Fibroblast of villous mesenchyme (primary cell): ENCODE measurements at regions not wholly inside any gene's neighbourhood (a gene's known extent, or its start where the extent isn't known, plus 50 kb on each side); places are given as distances from the start of the nearest gene placed in this dataset.
"Not testable (repeated sequence)": the region's sequence is repeated elsewhere in the genome, so short reads cannot be mapped to it uniquely, and the experiment has no call there.

Experiments used
- DNase-seq: peaks from one replicate; pipeline ENCODE4 v3.0.0-alpha.2; 2010; ENCODE audit warnings: low read depth
- H3K4me3 ChIP-seq: 2 replicates; pipeline ENCODE4 v1.5.1; 2011; ENCODE audit warnings: low read depth, mild to moderate bottlenecking, low read length
- TF ChIP-seq, protein P1 (sequence below): IDR thresholded peaks from 2 replicates; pipeline ENCODE4 v1.5.1; 2012; ENCODE audit warnings: low read depth, mild to moderate bottlenecking, low read length; ENCODE audit not compliant: insufficient read depth

DNA sequence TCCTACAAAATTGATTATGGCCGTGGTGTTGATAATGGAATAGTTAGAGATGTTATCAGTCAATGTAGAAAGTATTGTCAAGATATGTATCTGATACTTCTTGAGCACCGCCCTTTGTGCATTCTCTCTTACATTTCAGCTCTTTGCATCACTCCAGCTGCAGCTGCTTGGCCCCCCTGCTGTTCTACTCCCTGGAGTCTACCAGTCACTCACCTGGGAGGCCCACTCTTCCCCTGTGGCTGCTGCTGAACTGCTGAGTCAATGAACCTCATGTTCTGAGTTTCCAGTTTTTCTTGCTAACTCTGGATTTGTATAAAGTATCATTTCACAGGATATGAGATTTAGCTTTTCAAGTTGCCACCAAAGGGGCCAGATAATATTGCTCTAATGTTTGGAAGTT is 312.8 kb upstream of the SLC16A7 start:
- no peak overlapping the region for H3K4me3 ChIP-seq
- TF ChIP-seq, protein P1, sequence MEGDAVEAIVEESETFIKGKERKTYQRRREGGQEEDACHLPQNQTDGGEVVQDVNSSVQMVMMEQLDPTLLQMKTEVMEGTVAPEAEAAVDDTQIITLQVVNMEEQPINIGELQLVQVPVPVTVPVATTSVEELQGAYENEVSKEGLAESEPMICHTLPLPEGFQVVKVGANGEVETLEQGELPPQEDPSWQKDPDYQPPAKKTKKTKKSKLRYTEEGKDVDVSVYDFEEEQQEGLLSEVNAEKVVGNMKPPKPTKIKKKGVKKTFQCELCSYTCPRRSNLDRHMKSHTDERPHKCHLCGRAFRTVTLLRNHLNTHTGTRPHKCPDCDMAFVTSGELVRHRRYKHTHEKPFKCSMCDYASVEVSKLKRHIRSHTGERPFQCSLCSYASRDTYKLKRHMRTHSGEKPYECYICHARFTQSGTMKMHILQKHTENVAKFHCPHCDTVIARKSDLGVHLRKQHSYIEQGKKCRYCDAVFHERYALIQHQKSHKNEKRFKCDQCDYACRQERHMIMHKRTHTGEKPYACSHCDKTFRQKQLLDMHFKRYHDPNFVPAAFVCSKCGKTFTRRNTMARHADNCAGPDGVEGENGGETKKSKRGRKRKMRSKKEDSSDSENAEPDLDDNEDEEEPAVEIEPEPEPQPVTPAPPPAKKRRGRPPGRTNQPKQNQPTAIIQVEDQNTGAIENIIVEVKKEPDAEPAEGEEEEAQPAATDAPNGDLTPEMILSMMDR = no peak
- DNase-seq = no peak

DNA sequence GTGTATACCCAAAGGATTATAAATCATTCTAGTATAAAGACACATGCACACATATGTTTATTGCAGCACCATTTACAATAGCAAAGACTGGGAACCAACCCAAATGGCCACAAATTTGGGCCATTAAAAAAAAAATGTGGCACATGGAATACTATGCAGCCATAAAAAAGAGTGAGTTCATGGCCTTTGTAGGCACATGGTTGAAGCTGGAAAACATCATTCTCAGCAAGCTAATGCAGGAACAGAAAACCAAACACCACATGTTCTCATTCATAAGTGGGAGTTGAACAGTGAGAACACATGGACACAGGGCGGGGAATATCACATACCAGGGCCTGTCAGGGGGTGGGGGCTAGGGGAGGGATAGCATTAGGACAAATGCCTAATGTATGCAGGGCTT is 322.3 kb upstream of the SLC16A7 start:
- not testable (repeated sequence) for DNase-seq, H3K4me3 ChIP-seq

DNA sequence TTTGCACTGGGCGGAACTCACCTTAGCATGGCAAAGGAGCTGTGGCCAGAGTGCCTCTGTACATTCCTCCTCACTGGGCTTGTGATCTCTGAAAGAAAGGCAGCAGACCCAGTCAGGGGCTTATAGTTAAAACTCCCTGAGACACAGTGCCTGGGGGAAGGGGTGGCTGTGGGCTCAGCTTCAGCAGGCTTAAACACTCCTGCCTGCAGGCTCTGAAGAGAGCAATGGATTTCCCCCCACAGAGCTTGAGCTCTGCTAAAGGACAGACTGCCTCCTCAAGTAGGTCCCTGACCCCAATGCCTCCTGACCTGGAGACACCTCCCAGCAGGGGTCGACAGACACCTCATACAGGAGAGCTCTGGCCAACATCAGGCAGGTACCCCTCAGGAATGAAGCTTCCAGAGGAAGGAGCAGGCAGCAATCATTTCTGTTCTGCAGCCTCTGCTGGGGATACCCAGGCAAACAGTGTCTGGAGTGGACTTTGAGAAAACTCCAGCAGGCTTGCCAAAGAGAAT is 327.5 kb upstream of the SLC16A7 start:
- no peak overlapping the region for H3K4me3 ChIP-seq
- DNase-seq = no peak
- TF ChIP-seq, protein P1 = no peak

DNA sequence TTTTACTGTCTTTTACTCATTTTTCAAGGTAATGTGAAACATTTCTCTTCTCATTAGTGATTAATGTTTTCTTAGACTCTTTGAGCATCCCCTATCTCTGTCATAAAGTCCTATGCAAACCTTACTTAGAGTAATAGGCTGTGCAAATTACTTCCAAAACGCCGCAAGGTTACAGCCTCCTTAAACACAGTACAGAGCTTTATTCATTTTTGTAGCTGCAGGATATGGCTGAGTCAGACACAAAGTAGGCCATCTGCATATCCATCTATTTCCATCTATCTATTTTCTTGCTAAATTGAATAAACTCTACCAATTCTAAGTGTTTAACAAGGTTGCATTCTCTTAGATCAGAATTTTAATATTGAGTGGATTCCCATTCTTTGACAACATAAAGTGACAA is 335.6 kb upstream of the SLC16A7 start:
- TF ChIP-seq, protein P1 = no peak
- H3K4me3 ChIP-seq = no peak overlapping the region
- no peak for DNase-seq

DNA sequence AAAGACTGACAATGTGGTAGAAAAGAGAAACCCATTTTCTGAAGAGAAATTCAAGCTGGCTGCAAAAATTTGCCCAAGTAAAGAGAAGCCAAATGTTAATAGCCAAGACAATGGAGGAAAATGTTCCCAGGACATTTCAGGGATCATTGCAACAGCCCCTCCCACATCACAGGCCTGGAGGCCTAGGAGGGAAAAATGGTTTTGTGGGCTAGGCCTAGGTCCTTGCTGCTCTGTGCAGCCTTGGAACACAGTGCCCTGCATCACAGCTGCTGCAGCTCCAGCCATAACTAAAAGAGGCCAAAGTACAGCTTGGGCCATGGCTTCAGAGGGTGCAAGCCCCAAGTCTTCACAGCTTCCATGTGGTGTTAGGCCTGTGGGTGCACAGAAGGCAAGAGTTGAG is 332.4 kb upstream of the LRIG3 start:
- no peak overlapping the region for H3K4me3 ChIP-seq
- TF ChIP-seq, protein P1 = no peak
- DNase-seq = no peak

DNA sequence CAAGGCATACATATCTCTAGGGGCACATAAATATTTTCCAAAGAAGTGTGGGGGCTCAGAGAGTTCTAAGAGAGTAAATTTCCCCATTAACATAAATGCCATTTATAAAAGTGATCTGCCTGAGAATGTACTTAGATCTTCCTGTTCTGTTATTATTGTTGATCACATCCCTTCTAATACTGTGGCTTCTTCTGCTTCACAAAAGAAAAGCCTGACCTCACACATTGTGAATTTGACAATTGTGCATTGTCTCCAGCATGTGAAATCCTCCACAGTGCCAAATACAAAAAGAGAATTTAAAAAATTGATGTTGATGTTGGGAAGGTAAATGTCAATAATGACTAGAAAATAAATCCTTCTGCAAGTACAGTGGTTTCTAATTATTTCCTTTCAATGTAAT is 330.5 kb upstream of the LRIG3 start:
- DNase-seq = no peak

DNA sequence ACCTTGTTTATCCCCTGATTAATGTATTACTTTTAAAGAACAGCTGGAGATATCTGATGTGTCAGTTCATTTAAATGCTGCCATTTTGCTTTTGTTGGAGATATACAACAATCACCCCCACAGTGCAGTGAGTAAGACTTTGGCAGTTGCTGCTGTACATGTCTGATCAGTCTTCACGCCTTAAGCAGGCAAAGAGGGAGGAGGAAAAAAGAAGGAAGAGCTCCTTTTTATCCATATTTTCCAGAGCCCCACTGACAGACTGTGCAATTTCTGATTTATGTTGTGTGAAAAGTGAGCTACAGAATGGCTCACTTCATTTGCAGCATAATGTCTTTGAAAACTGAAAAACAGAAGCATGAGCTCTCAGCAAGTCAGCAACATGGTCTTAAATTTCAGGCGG is 319.7 kb upstream of the LRIG3 start:
- TF ChIP-seq, protein P1 = no peak
- no peak overlapping the region for H3K4me3 ChIP-seq
- no peak for DNase-seq

More for the DNA sequence above, 330.5 kb upstream of the LRIG3 start:
- TF ChIP-seq, protein P1 = no peak
- no peak overlapping the region for H3K4me3 ChIP-seq
